HG03565 (cell line): ENCODE measurements at regions not wholly inside any gene's neighbourhood (a gene's known extent, or its start where the extent isn't known, plus 50 kb on each side); places are given as distances from the start of the nearest gene placed in this dataset.
"Not testable (repeated sequence)": the region's sequence is repeated elsewhere in the genome, so short reads cannot be mapped to it uniquely, and the experiment has no call there.

Source experiments
- ATAC-seq: cut with Tn5 transposase; IDR thresholded peaks from one replicate; pipeline ENCODE4 v1.9.1; 2021; ENCODE audit warnings: mild to moderate bottlenecking, moderate library complexity; ENCODE audit not compliant: unreplicated experiment

GRCh38 chr2:195367809-195368208 lies 289.2 kb upstream of the SLC39A10 start:
- no peak for ATAC-seq

DNA sequence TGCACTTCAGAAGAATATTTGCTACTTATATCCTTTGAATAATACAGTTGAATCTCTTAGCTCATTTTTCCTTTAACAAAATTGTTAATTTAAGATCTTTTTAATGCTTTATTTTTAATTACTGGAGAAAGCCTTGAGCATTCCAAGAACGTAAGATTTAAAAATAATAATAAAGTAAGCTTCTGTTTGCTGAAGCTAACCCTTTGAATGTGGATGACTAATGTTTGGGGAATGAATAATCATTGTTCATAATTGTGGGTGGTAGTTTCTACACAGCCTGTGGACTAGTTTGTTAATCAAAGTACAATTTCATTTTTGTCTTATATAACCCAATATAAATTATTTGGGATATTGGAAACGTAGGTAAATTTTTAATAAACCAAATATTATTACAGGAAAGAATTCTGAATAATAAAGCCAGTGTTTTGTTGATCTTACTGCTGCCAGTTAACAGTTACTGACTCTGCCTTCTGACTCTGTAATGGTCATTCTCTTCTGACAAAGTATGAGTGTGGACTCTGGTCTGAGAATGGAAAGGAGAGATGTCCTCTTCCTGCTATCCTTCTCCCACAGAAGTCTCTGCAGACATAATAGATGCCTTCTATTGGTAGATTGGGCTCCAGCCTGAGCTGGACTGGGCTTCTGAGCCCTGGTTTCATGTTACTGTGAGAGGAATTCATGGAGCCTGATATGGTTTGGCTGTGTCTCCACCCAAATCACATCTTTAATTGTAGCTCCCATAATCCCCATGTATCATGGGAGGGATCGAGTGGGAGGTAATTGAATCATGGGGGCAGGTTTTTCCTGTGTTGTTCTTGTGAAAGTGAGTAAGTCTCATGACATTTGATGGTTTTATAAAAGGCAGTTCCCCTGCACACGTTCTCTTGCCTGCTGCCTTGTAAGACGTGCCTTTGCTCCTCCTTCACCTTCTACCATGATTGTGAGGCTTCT lies 292.7 kb upstream of the SLC39A10 start:
- no peak for ATAC-seq

DNA sequence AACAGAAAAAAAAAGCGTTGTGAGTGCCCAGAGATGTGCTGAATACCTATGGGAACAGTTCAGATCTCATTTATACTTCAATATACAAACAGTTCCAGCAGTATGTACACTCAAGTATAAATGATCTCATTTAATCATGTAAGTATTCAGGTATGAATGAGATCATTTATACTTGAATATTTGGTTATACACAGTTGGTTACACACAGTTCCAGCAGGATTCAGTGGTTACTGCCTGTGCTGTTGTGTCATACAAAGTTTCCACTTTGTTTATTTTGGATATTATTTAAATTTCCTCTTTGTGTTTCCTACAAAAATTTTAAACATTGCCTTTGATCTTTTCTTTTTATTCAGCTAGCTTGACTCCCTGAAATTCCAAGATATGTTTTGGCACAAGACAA lies 293.5 kb upstream of the SLC39A10 start:
- no peak for ATAC-seq

GRCh38 chr2:195360242-195360641 lies 296.8 kb upstream of the SLC39A10 start:
- ATAC-seq, result no peak

GRCh38 chr2:195359043-195359735 lies 297.8 kb upstream of the SLC39A10 start:
- no peak for ATAC-seq

GRCh38 chr2:195356920-195357440 lies 300.0 kb upstream of the SLC39A10 start:
- no peak for ATAC-seq

DNA sequence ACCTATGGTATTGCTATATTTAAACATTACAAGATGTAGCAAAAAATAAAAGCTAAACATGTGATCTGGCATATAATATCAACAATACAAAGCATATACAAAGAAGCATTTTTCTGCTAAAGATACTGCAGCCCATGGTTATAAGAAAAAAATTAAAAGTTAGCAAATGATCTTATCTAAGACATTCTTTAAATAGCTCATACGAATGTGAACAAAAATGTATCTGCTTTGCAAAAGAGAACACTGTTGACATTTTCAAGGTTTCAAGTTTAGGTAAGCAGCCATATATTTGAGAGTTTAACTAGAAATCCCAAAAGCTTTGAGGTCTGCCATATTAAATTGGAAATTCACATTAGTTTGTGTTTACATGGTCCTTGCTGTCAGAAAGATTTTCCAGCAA lies 301.0 kb upstream of the SLC39A10 start:
- no peak for ATAC-seq

DNA sequence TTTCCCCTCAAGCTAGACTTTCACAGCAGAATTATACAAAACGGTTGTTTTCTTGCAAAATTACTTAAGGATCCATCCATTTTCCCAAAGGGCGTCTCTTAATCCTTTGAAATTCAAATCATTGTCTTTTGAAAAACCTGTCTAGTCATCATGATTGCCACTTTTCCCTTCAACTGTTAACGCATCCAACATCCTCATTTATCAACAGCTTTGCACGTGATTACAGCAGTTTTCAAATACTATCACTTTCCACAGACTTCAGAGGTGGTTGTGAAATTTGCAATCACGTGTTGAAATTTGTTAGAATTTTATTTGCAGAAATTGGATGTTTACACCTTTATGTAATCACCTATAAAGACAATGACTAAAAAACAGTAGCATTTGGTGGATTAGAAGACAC lies 304.4 kb upstream of the SLC39A10 start:
- no peak for ATAC-seq

DNA sequence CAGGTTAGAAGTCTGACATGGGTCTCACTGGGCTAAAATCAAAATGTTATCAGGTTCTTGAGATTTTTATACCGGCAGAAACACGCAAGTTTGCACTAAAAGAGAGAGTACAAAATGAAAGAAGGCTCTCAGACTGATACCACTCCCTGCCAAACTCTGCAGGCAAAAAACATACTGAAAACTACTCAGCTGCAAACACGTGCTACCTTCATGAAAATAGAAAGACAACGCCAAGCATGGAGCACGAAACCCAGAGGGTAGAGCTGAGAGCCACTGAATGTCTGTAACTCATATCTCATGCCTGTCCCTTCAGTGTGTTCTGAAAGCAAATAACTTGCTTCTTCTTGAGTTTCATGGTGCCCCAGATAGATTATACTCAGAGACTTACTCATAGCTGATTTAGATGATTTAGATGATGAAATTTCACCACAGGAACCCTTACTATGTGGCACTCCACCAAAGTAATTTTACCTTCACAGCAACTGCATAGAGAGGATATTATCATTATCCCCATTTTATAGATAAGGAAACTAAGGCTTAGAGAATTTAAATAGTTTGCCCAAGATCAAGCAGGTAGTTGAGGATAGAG lies 313.0 kb upstream of the SLC39A10 start:
- ATAC-seq, result no peak

DNA sequence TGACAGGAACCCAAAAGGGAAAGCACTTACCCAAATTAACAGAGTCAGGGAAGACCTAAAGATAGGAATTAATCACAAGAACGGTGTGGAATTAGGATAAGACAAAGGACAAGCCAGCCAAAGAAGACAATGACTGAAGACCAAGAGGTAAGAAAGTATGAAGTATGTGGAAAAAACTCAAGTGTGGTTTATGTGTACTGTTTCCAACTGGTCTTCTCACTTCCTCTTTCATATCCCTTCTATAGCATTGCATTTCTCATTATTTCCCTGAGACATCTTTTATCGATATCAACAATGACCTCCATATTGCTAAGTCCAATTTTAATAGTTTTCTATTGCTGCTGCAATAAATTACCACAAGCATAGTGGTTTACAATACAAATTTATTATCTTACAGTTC lies 313.5 kb upstream of the SLC39A10 start:
- ATAC-seq, result peak; percentile 72

DNA sequence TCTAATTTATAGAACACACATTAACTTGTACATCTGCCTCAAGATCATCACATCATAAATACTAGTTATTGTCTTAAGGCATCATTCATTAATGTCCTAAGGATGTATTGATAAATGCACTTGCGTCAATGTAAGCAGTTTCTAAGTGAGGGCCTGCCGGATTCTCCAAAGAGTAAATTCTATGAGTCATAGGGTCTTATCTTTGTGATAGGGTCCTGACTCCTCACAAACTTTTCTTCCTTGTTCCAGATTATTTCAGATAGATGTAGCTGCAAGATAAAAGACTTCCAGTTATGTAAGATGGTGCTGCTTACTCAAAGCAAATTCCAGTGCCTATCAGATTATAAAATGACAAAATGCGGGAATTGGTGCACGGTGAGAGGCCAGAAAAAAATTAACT lies 315.0 kb upstream of the SLC39A10 start:
- no peak for ATAC-seq

GRCh38 chr2:195338856-195339255 lies 318.2 kb upstream of the SLC39A10 start:
- ATAC-seq, result no peak

GRCh38 chr2:195337597-195337996 lies 319.4 kb upstream of the SLC39A10 start:
- ATAC-seq, result no peak

DNA sequence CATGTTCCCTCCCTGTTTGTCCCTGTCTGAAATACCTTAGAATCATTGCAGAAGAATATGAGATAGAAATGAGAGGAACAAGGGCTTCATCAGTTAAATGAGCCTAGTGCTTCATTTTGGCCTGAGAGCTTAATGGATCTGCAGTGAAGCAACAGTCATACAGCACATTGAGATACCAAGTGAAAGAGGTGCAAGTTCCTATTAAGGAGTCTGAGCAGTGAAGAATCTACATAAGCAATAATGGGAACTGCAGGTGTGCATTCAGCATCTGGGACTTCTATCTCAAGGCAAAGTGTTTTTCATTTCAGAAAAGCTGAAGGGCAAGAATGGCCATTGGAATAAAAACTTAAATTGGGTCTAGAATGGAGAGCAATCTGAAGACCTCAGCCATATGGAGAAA lies 323.2 kb upstream of the SLC39A10 start:
- ATAC-seq, result no peak

GRCh38 chr2:195331966-195332365 lies 325.1 kb upstream of the SLC39A10 start:
- ATAC-seq, result no peak

DNA sequence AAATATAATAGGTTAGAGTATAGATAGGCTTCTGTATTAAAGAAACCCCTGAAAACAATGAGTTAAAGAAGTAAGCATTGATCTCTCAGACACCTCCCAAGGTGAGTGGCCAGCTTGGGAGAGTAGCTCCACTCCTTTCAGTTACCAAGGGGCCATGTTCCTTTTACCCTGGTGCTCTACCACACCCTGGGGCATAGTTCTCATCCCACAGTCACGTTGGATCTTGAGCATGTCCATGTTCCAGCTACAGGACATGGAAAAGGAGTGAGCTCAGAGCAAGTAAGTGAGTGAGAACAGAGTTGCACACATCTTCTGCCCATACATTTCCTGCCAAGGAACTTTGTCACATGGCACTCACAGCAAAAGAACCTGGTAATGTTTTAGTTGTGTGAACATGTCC lies 325.9 kb upstream of the SLC39A10 start:
- no peak for ATAC-seq

- no peak for ATAC-seq
Measured at GRCh38 chr2:195330513-195330956, 326.5 kb upstream of the SLC39A10 start.

DNA sequence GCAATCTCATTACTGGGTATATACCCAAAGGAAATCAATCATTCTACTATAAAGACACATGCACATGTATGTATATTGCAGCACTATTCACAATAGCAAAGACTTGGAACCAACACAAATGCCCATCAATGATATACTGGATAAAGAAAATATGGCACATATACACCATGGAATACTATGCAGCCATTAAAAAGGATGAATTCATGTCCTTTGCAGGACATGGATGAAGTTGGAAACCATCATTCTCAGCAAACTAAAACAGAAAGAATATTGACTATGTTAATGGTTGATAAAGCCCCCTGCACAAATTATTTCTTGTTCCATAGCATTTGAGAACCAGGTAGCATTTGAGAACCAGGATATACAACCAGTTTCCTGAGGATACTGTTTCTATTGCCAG lies 327.2 kb upstream of the SLC39A10 start:
- ATAC-seq, result not testable (repeated sequence)

- no peak for ATAC-seq
Measured at GRCh38 chr2:195326537-195326936, 330.5 kb upstream of the SLC39A10 start.

- ATAC-seq, result no peak
Measured at GRCh38 chr2:195322324-195322723, 334.7 kb upstream of the SLC39A10 start.

GRCh38 chr2:195320413-195320973 lies 336.5 kb upstream of the SLC39A10 start:
- peak; percentile 67 for ATAC-seq
